Lung (tissue), 11 donors: ENCODE measurements at regions not wholly inside any gene's neighbourhood (a gene's known extent, or its start where the extent isn't known, plus 50 kb on each side); places are given as distances from the start of the nearest gene placed in this dataset.

ENCODE experiments used
- ATAC-seq: fragments of 200-7000 bp; cut with Tn5 transposase; one replicate; pipeline ENCODE4 v1.9.1; 2020; ENCODE audit warnings: moderate number of reproducible peaks; ENCODE audit not compliant: insufficient read depth, low FRiP score
- DNase-seq, 3 donors: peaks; one replicate each; pipeline ENCODE4 v3.0.0-alpha.2; 2013 to 2017
- H3K27ac ChIP-seq, 2 donors: one replicate each; pipeline ENCODE4 v1.5.1; 2013; ENCODE audit warnings: mild to moderate bottlenecking in 2 of 2, moderate library complexity in 2 of 2, control low read depth in 1 of 2, inconsistent platforms in 1 of 2, low read depth in 1 of 2, low read length in 1 of 2
- H3K27me3 ChIP-seq, 3 donors: one replicate each; pipeline ENCODE4 v1.5.1; 2013; ENCODE audit warnings: low read length in 2 of 3; ENCODE audit not compliant: control insufficient read depth in 3 of 3, insufficient read depth in 3 of 3
- H3K36me3 ChIP-seq, 4 donors: one replicate each; pipeline ENCODE4 v1.5.1; 2013; ENCODE audit warnings: low read length in 4 of 4, mild to moderate bottlenecking in 1 of 4, moderate library complexity in 1 of 4; ENCODE audit not compliant: control insufficient read depth in 4 of 4, insufficient read depth in 4 of 4
- H3K4me1 ChIP-seq, 5 donors: one replicate each; pipeline ENCODE4 v1.5.1; 2013; ENCODE audit warnings: low read length in 5 of 5, mild to moderate bottlenecking in 2 of 5, moderate library complexity in 1 of 5; ENCODE audit not compliant: control insufficient read depth in 5 of 5, insufficient read depth in 5 of 5
- H3K4me3 ChIP-seq: one replicate; pipeline ENCODE4 v1.5.1; 2013; ENCODE audit warnings: mild to moderate bottlenecking, control low read depth, moderate library complexity
- H3K9ac ChIP-seq, 2 donors: one replicate each; pipeline ENCODE4 v1.5.1; 2013; ENCODE audit warnings: low read length in 2 of 2, control low read depth in 1 of 2; ENCODE audit not compliant: insufficient read depth in 1 of 2
- H3K9me3 ChIP-seq, 4 donors: one replicate each; pipeline ENCODE4 v1.5.1; 2013; ENCODE audit warnings: low read length in 3 of 4, mild to moderate bottlenecking in 1 of 4, moderate library complexity in 1 of 4; ENCODE audit not compliant: control insufficient read depth in 4 of 4, insufficient read depth in 3 of 4
- CTCF ChIP-seq: IDR thresholded peaks from 2 replicates; pipeline ENCODE4 v1.5.1; 2012; ENCODE audit warnings: mild to moderate bottlenecking; ENCODE audit errors: control extremely low read depth, extremely low read depth
- WGBS, 2 donors: extraction: QIAGEN DNeasy Blood & Tissue Kit; methylation state at CpG; one replicate each; pipeline ENCODE4 v1.1.7; 2013; 5-methylcytosine and 5-hydroxymethylcytosine counted together
- donor health status: control.
- donor health status: control.
- donor health status: Bipolar disorder and iron deficiency.
- donor health status: healthy.
- donor health status: DM: yes; HTN: yes; CAD: no.

DNA sequence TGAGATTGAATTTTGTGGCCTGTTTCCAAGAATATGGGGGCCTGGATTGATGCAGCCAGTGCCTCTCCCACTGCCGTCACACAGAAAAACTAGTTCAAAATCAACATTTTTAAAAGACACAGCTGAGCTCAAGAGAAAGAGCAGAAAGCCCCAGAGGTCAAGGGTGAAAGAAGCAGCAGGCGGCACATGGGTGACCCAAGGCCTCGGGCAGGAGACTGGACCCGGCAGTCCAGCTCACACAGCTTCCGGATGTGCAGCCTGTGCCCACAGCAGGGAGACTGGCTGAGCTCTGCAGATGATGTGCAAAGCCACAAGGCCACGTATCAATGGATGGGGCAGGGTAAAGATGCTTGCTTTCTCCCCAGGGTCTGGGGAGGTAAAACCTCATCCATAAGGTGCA is 50.4 kb upstream of the RNF32 start:
- WGBS, 2 donors: 83 to 88% methylated on average over 6 of the region's 6 CpGs
- TF ChIP-seq CTCF: no peak

GRCh38 chr7:156589808-156590207 is 50.8 kb upstream of the RNF32 start:
- no peaks in the 10 kb centered on the region for H3K4me1 ChIP-seq
- DNase-seq (no peak), ATAC-seq (no peak)
- peaks cover 0 to 2% (median 0%) of the 10 kb centered on the region in 4 donors for H3K36me3 ChIP-seq
- no peaks in the 10 kb centered on the region for H3K27me3 ChIP-seq
- H3K9ac ChIP-seq: no peak overlapping the region
- no peak overlapping the region for H3K27ac ChIP-seq
- H3K9me3 ChIP-seq: peaks cover 0 to 10% (median 3%) of the 10 kb centered on the region in 4 donors
- no peak for TF ChIP-seq CTCF
- WGBS, 2 donors: 93 to 95% methylated on average over 2 of the region's 2 CpGs
- H3K4me3 ChIP-seq: no peak overlapping the region

More for the DNA sequence above, 50.4 kb upstream of the RNF32 start:
- no peak for ATAC-seq
- peaks cover 0 to 10% (median 4%) of the 10 kb centered on the region in 4 donors for H3K9me3 ChIP-seq
- no peak for DNase-seq
- H3K27me3 ChIP-seq: no peaks in the 10 kb centered on the region
- no peak overlapping the region for H3K27ac ChIP-seq
- H3K9ac ChIP-seq: no peak overlapping the region
- no peak overlapping the region for H3K4me3 ChIP-seq
- no peaks in the 10 kb centered on the region for H3K4me1 ChIP-seq
- H3K36me3 ChIP-seq: peaks cover 0 to 2% (median 0%) of the 10 kb centered on the region in 4 donors

GRCh38 chr7:156585926-156586325 is 54.6 kb upstream of the RNF32 start:
- Histone ChIP-seq H3K36me3 (peaks cover 0 to 2% (median 0%) of the 10 kb centered on the region in 4 donors), H3K27me3 (no peaks in the 10 kb centered on the region), H3K4me1 (no peaks in the 10 kb centered on the region), H3K9ac (no peak overlapping the region), H3K27ac (no peak overlapping the region), H3K9me3 (peaks cover 0 to 4% (median 2%) of the 10 kb centered on the region in 4 donors), H3K4me3 (no peak overlapping the region)
- ATAC-seq (no peak), DNase-seq (no peak)
- no peak for TF ChIP-seq CTCF
- 92 to 95% methylated on average over 1 of the region's 1 CpG for whole genome bisulfite sequencing, 2 donors

DNA sequence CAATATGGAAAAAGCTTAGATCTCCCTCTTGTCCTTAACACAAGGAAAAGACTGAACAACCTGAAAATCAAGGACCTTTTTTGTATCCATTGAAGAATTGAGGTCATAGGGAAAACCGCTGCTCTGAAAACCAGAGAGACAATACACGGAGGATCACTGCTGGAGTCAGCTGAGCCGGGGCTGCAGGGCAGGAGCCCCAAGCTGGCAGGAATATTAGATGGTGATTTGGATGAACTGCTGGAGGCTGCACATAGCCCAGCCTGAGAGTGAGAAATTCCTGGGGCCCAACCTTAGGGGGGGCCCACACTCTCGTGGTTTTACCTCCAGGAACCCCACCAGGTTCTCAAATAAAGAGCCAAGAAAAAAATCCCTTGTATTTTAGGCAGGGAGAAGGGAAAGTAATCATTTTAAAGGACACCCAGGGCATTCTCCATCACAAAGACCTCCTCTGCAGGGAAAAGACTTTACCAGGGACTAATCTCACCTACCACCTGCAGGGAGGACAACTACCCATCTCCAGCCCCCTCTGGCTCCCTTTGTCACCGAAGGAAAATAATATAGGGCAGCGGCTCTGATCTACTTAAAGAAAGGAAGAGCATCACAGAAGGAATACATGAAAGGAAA is 55.4 kb upstream of the RNF32 start:
- Histone ChIP-seq H3K27me3 (no peaks in the 10 kb centered on the region), H3K36me3 (no peaks in the 10 kb centered on the region), H3K9ac (no peak overlapping the region), H3K27ac (no peak overlapping the region), H3K9me3 (peaks cover 0 to 4% (median 2%) of the 10 kb centered on the region in 4 donors), H3K4me1 (no peaks in the 10 kb centered on the region), H3K4me3 (no peak overlapping the region)
- DNase-seq: no peak
- no peak for TF ChIP-seq CTCF
- ATAC-seq: no peak
- WGBS, 2 donors: 54 to 61% methylated on average over 6 of the region's 6 CpGs
